GM19023 (cell line): ENCODE measurements at regions not wholly inside any gene's neighbourhood (a gene's known extent, or its start where the extent isn't known, plus 50 kb on each side); places are given as distances from the start of the nearest gene placed in this dataset.

Experiments
- ATAC-seq: cut with Tn5 transposase; IDR thresholded peaks from one replicate; pipeline ENCODE4 v1.9.1; 2021; ENCODE audit warnings: mild to moderate bottlenecking, moderate library complexity; ENCODE audit not compliant: unreplicated experiment

- no peak for ATAC-seq
Observed at GRCh38 chr12:40551466-40551865, 140.8 kb upstream of the CNTN1 start.

GRCh38 chr12:40552868-40553267, 139.4 kb upstream of the CNTN1 start:
- ATAC-seq = no peak

- ATAC-seq = no peak
Observed at GRCh38 chr12:40557980-40558379, 134.3 kb upstream of the CNTN1 start.

- ATAC-seq = no peak
Observed at GRCh38 chr12:40559865-40560264, 132.4 kb upstream of the CNTN1 start.

GRCh38 chr12:40560848-40561247, 131.4 kb upstream of the CNTN1 start:
- ATAC-seq = peak; percentile 43

- ATAC-seq = peak; percentile 53
Observed at GRCh38 chr12:40561395-40561966, 130.8 kb upstream of the CNTN1 start.

- ATAC-seq = no peak
Observed at GRCh38 chr12:40565029-40565633, 127.1 kb upstream of the CNTN1 start.

- ATAC-seq = no peak
Observed at GRCh38 chr12:40566271-40566670, 126.0 kb upstream of the CNTN1 start.

GRCh38 chr12:40569626-40570179, 122.5 kb upstream of the CNTN1 start:
- no peak for ATAC-seq

- no peak for ATAC-seq
Observed at GRCh38 chr12:40573024-40573423, 119.2 kb upstream of the CNTN1 start.

GRCh38 chr12:40575987-40576386, 116.3 kb upstream of the CNTN1 start:
- ATAC-seq = no peak

- no peak for ATAC-seq
Observed at GRCh38 chr12:40577834-40578233, 114.4 kb upstream of the CNTN1 start.

- no peak for ATAC-seq
Observed at GRCh38 chr12:40579687-40580086, 112.6 kb upstream of the CNTN1 start.

GRCh38 chr12:40580346-40580745, 111.9 kb upstream of the CNTN1 start:
- ATAC-seq = no peak

- ATAC-seq = no peak
Observed at GRCh38 chr12:40581889-40582288, 110.3 kb upstream of the CNTN1 start.

- ATAC-seq = no peak
Observed at GRCh38 chr12:40583743-40584142, 108.5 kb upstream of the CNTN1 start.

GRCh38 chr12:40584763-40585162, 107.5 kb upstream of the CNTN1 start:
- ATAC-seq = no peak

GRCh38 chr12:40586823-40587222, 105.4 kb upstream of the CNTN1 start:
- no peak for ATAC-seq

GRCh38 chr12:40587421-40587820, 104.8 kb upstream of the CNTN1 start:
- no peak for ATAC-seq

- ATAC-seq = no peak
Observed at GRCh38 chr12:40587970-40588369, 104.3 kb upstream of the CNTN1 start.

- ATAC-seq = no peak
Observed at GRCh38 chr12:40597133-40597532, 95.1 kb upstream of the CNTN1 start.

- no peak for ATAC-seq
Observed at GRCh38 chr12:40598073-40598472, 94.2 kb upstream of the CNTN1 start.

GRCh38 chr12:40602562-40602961, 89.7 kb upstream of the CNTN1 start:
- no peak for ATAC-seq
